GM12878 (cell line): ENCODE measurements at regions not wholly inside any gene's neighbourhood (a gene's known extent, or its start where the extent isn't known, plus 50 kb on each side); places are given as distances from the start of the nearest gene placed in this dataset.

Experiments
- ATAC-seq: fragments of 200-7000 bp; cut with Tn5 transposase; 3 replicates; pipeline ENCODE4 v1.9.1; 2020; ENCODE audit warnings: mild to moderate bottlenecking, moderate library complexity
- BruUV-seq: library from RNA; stranded (reverse); fragments of 400-500 nt; replicated peaks from 2 replicates; lab custom pipeline; 2021; lab: Mats Ljungman, UMichigan
- CTCF ChIA-PET: fragments of 300-600 bp; sonication (Branson Sonifier 250); formaldehyde crosslinking; extraction: SDS; loops from one replicate; lab custom pipeline; 2021; ENCODE audit warnings: inconsistent platforms; lab: Yijun Ruan, JAX
- POLR2A ChIA-PET: fragments of 350-600 bp; formaldehyde crosslinking; extraction: SDS; loops from one replicate; lab custom pipeline; 2021; ENCODE audit warnings: inconsistent platforms; lab: Charles Lee
- RAD21 ChIA-PET: fragments of 300-600 bp; sonication (Branson Sonifier 250); formaldehyde crosslinking; loops from one replicate; lab custom pipeline; 2023; ENCODE audit warnings: antibody characterized with exemption; ENCODE audit not compliant: unreplicated experiment; lab: Charles Lee
- SMC1A ChIA-PET: fragments of 300-600 bp; sonication (Branson Sonifier 250); formaldehyde crosslinking; loops from one replicate; lab custom pipeline; 2023; ENCODE audit not compliant: unreplicated experiment, uncharacterized antibody; lab: Charles Lee
- DNase-seq: peaks from one replicate; pipeline ENCODE4 v3.0.0-alpha.2; 2011; ENCODE audit warnings: low read depth, low spot score
- FAIRE-seq: peaks from 3 replicates; lab custom pipeline; 2011; peaks lifted over from hg19 to GRCh38; lab: Jason Lieb, UNC
- H2AFZ ChIP-seq: 2 replicates; pipeline ENCODE4 v1.6.0; 2011; ENCODE audit warnings: low read depth, low read length, control low read depth; ENCODE audit not compliant: control insufficient read depth
- H3K27ac ChIP-seq: 2 replicates; pipeline ENCODE4 v1.5.1; 2011; ENCODE audit warnings: control low read depth; ENCODE audit not compliant: control insufficient read depth, insufficient read depth
- H3K27me3 ChIP-seq, 2 experiments: replicated peaks in 1 of 2; 2 replicates each; pipeline versions ENCODE4 v1.6.0 to v1.6.1; 2011; ENCODE audit warnings: low read length in 1 of 2; ENCODE audit not compliant: control insufficient read depth in 2 of 2, insufficient read depth in 2 of 2
- H3K36me3 ChIP-seq, 2 experiments: 2 replicates each; pipeline ENCODE4 v1.5.1; 2011; ENCODE audit warnings: low read length in 1 of 2; ENCODE audit not compliant: control insufficient read depth in 2 of 2, insufficient read depth in 2 of 2
- H3K4me1 ChIP-seq: 2 replicates; pipeline ENCODE4 v1.6.1; 2011; ENCODE audit warnings: mild to moderate bottlenecking, low read length, moderate library complexity, mixed read lengths; ENCODE audit not compliant: control insufficient read depth, insufficient read depth
- H3K4me2 ChIP-seq: 2 replicates; pipeline ENCODE4 v1.6.0; 2011; ENCODE audit warnings: control low read depth; ENCODE audit not compliant: control insufficient read depth, insufficient read depth
- H3K4me3 ChIP-seq: fragments of 200-600 bp; sonication (generic); 2 replicates; pipeline ENCODE4 v1.5.1; 2016
- H3K79me2 ChIP-seq: 2 replicates; pipeline ENCODE4 v1.6.0; 2011; ENCODE audit warnings: low read length; ENCODE audit not compliant: control insufficient read depth, insufficient read depth
- H3K9ac ChIP-seq: 2 replicates; pipeline ENCODE4 v1.8.0; 2011; ENCODE audit warnings: low read length, control low read depth, mixed read lengths; ENCODE audit not compliant: control insufficient read depth, insufficient read depth
- H3K9me3 ChIP-seq: replicated peaks from 3 replicates; pipeline ENCODE4 v1.5.1; 2011; ENCODE audit warnings: mild to moderate bottlenecking, low read length; ENCODE audit not compliant: control insufficient read depth, insufficient read depth
- H4K20me1 ChIP-seq: 2 replicates; pipeline ENCODE4 v1.6.0; 2011; ENCODE audit not compliant: control insufficient read depth, insufficient read depth
- EED ChIP-seq: sonication (generic); IDR thresholded peaks from 2 replicates; pipeline ENCODE4 v1.6.1; 2016; ENCODE audit warnings: antibody characterized with exemption, low read depth
- HDAC2 ChIP-seq: fragments of 200-600 bp; sonication (generic); IDR thresholded peaks from 2 replicates; pipeline ENCODE4 v1.6.1; 2017
- IKZF2 ChIP-seq, 2 experiments: fragments of 450-650 bp; IDR thresholded peaks; 2 replicates each; pipeline ENCODE4 v1.6.1; 2017; ENCODE audit warnings: mild to moderate bottlenecking in 2 of 2, moderate library complexity in 2 of 2
- JUNB ChIP-seq: IDR thresholded peaks from 2 replicates; pipeline ENCODE4 v1.6.1; 2016; ENCODE audit warnings: antibody characterized with exemption, mild to moderate bottlenecking
- NFYB ChIP-seq: IDR thresholded peaks from 2 replicates; pipeline ENCODE4 v1.6.1; 2011; ENCODE audit warnings: low read depth, mild to moderate bottlenecking, low read length, improper control_type of control experiment, moderate library complexity; ENCODE audit not compliant: insufficient read depth
- PAX8 ChIP-seq: fragments of 450-650 bp; IDR thresholded peaks from 2 replicates; pipeline ENCODE4 v1.6.1; 2017; ENCODE audit warnings: mild to moderate bottlenecking, moderate library complexity
- RBBP5 ChIP-seq: fragments of 200-600 bp; sonication (generic); conservative IDR thresholded peaks from 2 replicates; pipeline ENCODE4 v1.6.1; 2016
- RCOR1 ChIP-seq: conservative IDR thresholded peaks from 2 replicates; pipeline ENCODE4 v1.6.1; 2012; ENCODE audit warnings: low read depth, low read length, improper control_type of control experiment
- TAF1 ChIP-seq: IDR thresholded peaks from 2 replicates; pipeline ENCODE4 v1.6.1; 2011; ENCODE audit warnings: mild to moderate bottlenecking, low read depth, low read length, borderline replicate concordance
- WGBS: methylation state at CpG from one replicate; pipeline ENCODE4 v1.1.6; 2016; ENCODE audit warnings: low lambda C conversion rate; ENCODE audit not compliant: insufficient replicate concordance, insufficient coverage; ENCODE audit errors: missing lambda C conversion rate; 5-methylcytosine and 5-hydroxymethylcytosine counted together
- in situ Hi-C: fragments of 300-500 bp; cut with MboI; formaldehyde crosslinking; loops from 9 replicates; pipeline ENCODE4 v1.14.3; 2018; ENCODE audit warnings: mixed read lengths
- intact Hi-C: fragments of 100-400 bp; cut with micrococcal nuclease; formaldehyde crosslinking; loops from one replicate; pipeline ENCODE4 v1.14.2; 2022; ENCODE audit not compliant: unreplicated experiment
- TF ChIP-seq, protein P1 (sequence below), 3 experiments: IDR thresholded peaks in 2 of 3; conservative IDR thresholded peaks in 1 of 3; 2 replicates each; pipeline ENCODE4 v1.5.1; 2011; ENCODE audit warnings: low read depth in 3 of 3, low read length in 3 of 3, mild to moderate bottlenecking in 3 of 3, control low read depth in 2 of 3, moderate library complexity in 2 of 3, inconsistent platforms in 1 of 3, mixed read lengths in 1 of 3; ENCODE audit not compliant: control insufficient read depth in 2 of 3, insufficient read depth in 1 of 3; ENCODE audit errors: extremely low read depth in 1 of 3

DNA sequence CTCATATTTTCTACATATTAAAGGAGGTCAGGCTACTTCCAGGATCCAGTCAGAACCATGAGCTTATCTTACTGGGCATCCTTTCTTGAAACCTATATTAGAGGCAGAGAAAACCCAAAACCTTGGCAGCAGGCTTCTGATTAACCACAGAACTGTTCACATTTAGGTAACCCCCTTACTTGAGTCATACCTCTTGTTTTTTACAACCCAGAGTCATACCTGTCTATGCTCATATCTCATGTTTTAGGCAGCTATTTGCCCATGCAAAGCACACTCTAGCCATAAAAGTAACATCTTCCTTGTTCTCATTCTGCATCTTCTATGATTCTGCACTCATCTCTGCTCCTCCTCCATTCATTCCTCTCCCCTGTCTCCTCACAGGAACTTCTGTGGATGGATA lies 138.0 kb upstream of the SMIM31 start:
- Histone ChIP-seq H3K4me1 (no peaks in the 10 kb centered on the region), H3K4me3 (no peak overlapping the region), H2AFZ (no peak overlapping the region), H3K36me3 (no peaks in the 10 kb centered on the region), H3K79me2 (no peaks in the 10 kb centered on the region), H3K4me2 (no peak overlapping the region), H3K9me3 (no peaks in the 10 kb centered on the region), H3K27me3 (no peaks in the 10 kb centered on the region), H4K20me1 (no peaks in the 10 kb centered on the region)
- ATAC-seq (no peak), DNase-seq (no peak), FAIRE-seq (no peak)
- in situ Hi-C loops (no loop called here), intact Hi-C loops (no loop called here)
- RAD21 ChIA-PET, result interaction anchor here (1.0 kb wide), 1 partner anchor 880 kb away, joined by 4 read pairs; no protein-coding TSS in a partner anchor
- POLR2A ChIA-PET, result no interaction called here
- SMC1A ChIA-PET, result no interaction called here
- CTCF ChIA-PET, result no interaction called here
- no TSS peak for BruUV-seq
- no peak for TF ChIP-seq EED
- TF ChIP-seq PAX8, result no peak
- TF ChIP-seq, all 136 proteins: peak for 0
- Histone ChIP-seq H3K27ac (no peak overlapping the region), H3K9ac (no peak overlapping the region)

GRCh38 chr4:164616961-164617360 lies 137.0 kb upstream of the SMIM31 start:
- ChIA-PET POLR2A (no interaction called here), RAD21 (interaction anchor here (1.0 kb wide), 1 partner anchor 881 kb away, joined by 4 read pairs; no protein-coding TSS in a partner anchor), CTCF (no interaction called here), SMC1A (no interaction called here)
- Histone ChIP-seq H3K4me2 (no peak overlapping the region), H3K27ac (no peak overlapping the region), H2AFZ (no peak overlapping the region), H3K79me2 (no peaks in the 10 kb centered on the region), H3K4me3 (no peak overlapping the region), H4K20me1 (no peaks in the 10 kb centered on the region), H3K9ac (no peak overlapping the region), H3K4me1 (no peaks in the 10 kb centered on the region), H3K9me3 (no peaks in the 10 kb centered on the region), H3K27me3 (no peaks in the 10 kb centered on the region), H3K36me3 (no peaks in the 10 kb centered on the region)
- no peak for ATAC-seq
- intact Hi-C loops, result no loop called here
- in situ Hi-C loops, result no loop called here
- no TSS peak for BruUV-seq
- 0% methylated on average over 1 of the region's 1 CpG for WGBS
- no peak for FAIRE-seq
- TF ChIP-seq JUNB (no peak), NFYB (no peak), HDAC2 (no peak), IKZF2 (IDR thresholded peaks at IDR 0.05) (no peak), RBBP5 (no peak), RCOR1 (no peak), TAF1 (no peak)
- TF ChIP-seq, protein P1, sequence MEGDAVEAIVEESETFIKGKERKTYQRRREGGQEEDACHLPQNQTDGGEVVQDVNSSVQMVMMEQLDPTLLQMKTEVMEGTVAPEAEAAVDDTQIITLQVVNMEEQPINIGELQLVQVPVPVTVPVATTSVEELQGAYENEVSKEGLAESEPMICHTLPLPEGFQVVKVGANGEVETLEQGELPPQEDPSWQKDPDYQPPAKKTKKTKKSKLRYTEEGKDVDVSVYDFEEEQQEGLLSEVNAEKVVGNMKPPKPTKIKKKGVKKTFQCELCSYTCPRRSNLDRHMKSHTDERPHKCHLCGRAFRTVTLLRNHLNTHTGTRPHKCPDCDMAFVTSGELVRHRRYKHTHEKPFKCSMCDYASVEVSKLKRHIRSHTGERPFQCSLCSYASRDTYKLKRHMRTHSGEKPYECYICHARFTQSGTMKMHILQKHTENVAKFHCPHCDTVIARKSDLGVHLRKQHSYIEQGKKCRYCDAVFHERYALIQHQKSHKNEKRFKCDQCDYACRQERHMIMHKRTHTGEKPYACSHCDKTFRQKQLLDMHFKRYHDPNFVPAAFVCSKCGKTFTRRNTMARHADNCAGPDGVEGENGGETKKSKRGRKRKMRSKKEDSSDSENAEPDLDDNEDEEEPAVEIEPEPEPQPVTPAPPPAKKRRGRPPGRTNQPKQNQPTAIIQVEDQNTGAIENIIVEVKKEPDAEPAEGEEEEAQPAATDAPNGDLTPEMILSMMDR (IDR thresholded peaks at IDR 0.05 in 2 of 3, conservative IDR thresholded peaks at IDR 0.05 in 1 of 3; ENCODE audit: control insufficient read depth in 2 of 3, extremely low read depth in 1 of 3, insufficient read depth in 1 of 3, low read depth in 3 of 3, low read length in 3 of 3), result no peak
- no peak for DNase-seq
